BE2C (cell line): ENCODE measurements at regions not wholly inside any gene's neighbourhood (a gene's known extent, or its start where the extent isn't known, plus 50 kb on each side); places are given as distances from the start of the nearest gene placed in this dataset.
A peak's percentile ranks its signal among the peaks of the same experiment; 100 is the strongest.

Experiments
- DNase-seq: peaks from one replicate; pipeline ENCODE4 v3.0.0-alpha.2; 2020
- H3K27me3 ChIP-seq: fragments of 250-450 bp; sonication (Bioruptor Pico); 2 replicates; pipeline ENCODE4 v1.5.1; 2020; ENCODE audit warnings: mild to moderate bottlenecking
- H3K36me3 ChIP-seq: fragments of 250-450 bp; sonication (Bioruptor Pico); 2 replicates; pipeline ENCODE4 v1.5.1; 2020; ENCODE audit warnings: mild to moderate bottlenecking
- H3K4me1 ChIP-seq: fragments of 250-450 bp; sonication (Bioruptor Pico); 2 replicates; pipeline ENCODE4 v1.5.1; 2020
- H3K4me3 ChIP-seq: 2 replicates; pipeline ENCODE4 v1.5.1; 2011; ENCODE audit warnings: low read depth, low read length
- H3K9me3 ChIP-seq: fragments of 250-450 bp; sonication (Bioruptor Pico); 2 replicates; pipeline ENCODE4 v1.5.1; 2020
- TF ChIP-seq, protein P1 (sequence below): IDR thresholded peaks from 2 replicates; pipeline ENCODE4 v1.5.1; 2012; ENCODE audit warnings: mild to moderate bottlenecking, low read depth, low read length

DNA sequence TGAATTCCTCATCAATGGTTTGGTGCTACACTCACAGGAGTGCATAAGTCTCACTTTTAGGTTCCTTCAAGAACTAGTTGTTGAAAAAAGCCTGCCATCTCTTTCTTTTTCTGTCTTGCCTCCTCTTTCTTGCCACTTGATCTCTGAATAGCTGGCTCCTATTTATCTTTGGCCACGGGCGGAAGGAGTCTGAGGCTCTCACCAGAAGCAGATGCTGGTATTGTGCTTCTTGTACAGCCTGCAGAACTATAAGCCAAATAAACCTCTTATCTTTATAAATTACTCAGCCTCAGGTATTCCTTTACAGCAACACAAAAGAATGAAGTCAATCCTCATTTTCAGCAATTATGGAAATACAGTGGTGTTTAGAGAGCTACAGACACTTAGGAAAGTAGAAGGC, 247.1 kb upstream of the PRR16 start:
- TF ChIP-seq, protein P1, sequence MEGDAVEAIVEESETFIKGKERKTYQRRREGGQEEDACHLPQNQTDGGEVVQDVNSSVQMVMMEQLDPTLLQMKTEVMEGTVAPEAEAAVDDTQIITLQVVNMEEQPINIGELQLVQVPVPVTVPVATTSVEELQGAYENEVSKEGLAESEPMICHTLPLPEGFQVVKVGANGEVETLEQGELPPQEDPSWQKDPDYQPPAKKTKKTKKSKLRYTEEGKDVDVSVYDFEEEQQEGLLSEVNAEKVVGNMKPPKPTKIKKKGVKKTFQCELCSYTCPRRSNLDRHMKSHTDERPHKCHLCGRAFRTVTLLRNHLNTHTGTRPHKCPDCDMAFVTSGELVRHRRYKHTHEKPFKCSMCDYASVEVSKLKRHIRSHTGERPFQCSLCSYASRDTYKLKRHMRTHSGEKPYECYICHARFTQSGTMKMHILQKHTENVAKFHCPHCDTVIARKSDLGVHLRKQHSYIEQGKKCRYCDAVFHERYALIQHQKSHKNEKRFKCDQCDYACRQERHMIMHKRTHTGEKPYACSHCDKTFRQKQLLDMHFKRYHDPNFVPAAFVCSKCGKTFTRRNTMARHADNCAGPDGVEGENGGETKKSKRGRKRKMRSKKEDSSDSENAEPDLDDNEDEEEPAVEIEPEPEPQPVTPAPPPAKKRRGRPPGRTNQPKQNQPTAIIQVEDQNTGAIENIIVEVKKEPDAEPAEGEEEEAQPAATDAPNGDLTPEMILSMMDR, result no peak
- Histone ChIP-seq H3K4me1 (no peaks in the 10 kb centered on the region; the same call in 1 of the 2 replicates), H3K4me3 (no peak overlapping the region), H3K9me3 (no peaks in the 10 kb centered on the region), H3K36me3 (no peaks in the 10 kb centered on the region), H3K27me3 (no peaks in the 10 kb centered on the region)
- DNase-seq, result no peak

DNA sequence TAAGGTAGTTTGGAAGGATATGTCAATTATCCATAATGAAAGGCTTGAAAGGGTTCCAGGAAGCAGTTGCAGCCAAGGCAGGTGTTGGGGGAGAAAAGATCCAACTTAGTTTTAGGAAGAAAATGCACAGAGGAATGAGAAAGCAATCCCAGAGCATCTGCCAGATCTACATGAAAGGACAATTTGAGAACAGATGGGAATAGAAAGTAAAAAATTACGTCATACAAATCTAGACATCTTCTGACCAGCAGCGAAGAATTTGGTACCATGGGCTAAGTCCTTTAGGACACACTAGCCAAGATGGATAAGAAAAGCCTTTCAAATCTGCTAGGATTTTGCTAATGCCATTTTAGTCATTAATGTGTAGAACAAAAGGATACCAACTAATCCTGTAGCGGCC, 244.1 kb upstream of the PRR16 start:
- Histone ChIP-seq H3K9me3 (no peaks in the 10 kb centered on the region), H3K36me3 (no peaks in the 10 kb centered on the region), H3K4me3 (no peak overlapping the region), H3K27me3 (no peaks in the 10 kb centered on the region), H3K4me1 (no peaks in the 10 kb centered on the region; the same call in 1 of the 2 replicates)
- DNase-seq, result no peak
- TF ChIP-seq, protein P1, result no peak

DNA sequence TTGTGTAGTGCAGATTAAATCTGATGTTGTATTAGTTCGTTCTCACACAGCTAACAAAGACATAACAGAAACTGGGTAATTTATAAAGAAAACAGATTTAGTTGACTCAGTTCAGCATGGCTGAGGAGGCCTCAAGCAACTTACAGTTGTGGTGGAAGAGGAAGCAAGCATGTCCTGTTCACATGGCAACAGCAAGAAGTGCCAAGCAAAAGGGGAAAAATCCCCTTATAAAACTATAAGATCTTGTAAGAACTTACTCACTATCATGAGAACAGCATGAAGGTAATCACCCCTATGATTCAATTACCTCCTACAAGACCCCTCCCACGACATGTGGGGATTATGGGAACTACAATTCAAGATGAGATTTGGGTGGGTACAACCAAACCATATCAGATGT, 238.6 kb upstream of the PRR16 start:
- H3K4me1 ChIP-seq, result no peaks in the 10 kb centered on the region; the same call in 1 of the 2 replicates
- H3K4me3 ChIP-seq, result no peak overlapping the region
- H3K27me3 ChIP-seq, result no peaks in the 10 kb centered on the region
- no peaks in the 10 kb centered on the region for H3K36me3 ChIP-seq
- H3K9me3 ChIP-seq, result no peaks in the 10 kb centered on the region
- no peak for DNase-seq
- TF ChIP-seq, protein P1, result no peak

DNA sequence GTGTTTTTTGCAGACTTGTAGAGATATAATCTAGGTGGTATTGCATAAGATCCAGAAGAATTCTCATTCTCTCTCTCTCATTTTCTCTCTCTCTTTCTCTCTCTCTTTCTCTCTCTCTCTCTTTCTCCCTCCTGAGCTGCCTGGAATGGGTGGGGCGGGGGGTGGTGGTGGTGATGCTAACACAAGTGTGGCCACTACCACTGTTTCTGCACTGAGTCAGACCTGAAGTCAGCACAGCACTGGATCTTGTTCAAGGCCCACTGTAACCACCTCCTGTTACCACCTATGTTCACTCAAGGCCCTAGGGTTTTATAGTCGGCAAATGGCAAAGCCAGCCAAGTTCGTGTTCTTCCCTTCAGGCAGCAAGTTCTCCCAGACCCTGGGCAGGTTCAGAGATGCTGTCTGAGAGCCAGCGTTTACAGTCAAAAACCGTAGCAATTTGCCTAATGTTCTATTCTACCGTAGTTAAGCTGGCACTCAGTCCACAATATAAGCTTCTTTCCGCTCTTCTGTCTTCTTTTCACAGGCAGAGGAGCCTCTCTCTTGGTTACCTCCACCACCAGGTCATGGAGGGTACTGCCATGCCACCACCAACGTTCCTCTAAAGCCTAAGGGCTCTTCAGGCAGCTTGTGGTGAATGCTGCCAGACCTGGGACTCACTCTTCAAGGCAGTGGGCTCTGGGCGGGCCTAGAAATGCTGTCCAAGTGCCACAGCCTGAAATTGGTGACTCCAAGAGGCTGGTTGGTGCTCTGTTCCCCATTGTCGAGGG, 235.7 kb upstream of the PRR16 start:
- Histone ChIP-seq H3K9me3 (no peaks in the 10 kb centered on the region), H3K4me3 (no peak overlapping the region), H3K36me3 (no peaks in the 10 kb centered on the region), H3K4me1 (no peaks in the 10 kb centered on the region; the same call in 1 of the 2 replicates), H3K27me3 (no peaks in the 10 kb centered on the region)
- TF ChIP-seq, protein P1, result peak; percentile 23
- DNase-seq, result no peak

DNA sequence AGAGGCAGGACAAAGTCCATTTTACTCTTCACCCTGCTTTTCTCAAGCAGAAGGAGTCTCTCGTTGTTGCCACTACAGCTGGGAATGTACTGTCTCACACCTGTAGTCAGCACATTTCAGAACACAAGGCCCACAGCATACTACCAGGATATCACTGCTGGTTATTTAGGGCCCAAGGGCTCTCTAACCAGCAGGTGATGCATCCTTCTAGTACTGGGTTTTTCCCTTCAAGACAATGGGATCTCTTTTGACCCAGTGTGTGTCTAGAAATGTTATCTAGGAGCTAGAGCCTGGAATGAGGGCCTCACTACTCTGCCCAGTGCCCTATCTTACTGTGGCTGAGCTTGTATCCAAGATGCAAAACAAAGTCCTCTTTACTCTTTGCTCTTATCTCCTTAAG, 235.1 kb upstream of the PRR16 start:
- DNase-seq, result no peak
- TF ChIP-seq, protein P1, result no peak
- H3K4me3 ChIP-seq, result no peak overlapping the region

DNA sequence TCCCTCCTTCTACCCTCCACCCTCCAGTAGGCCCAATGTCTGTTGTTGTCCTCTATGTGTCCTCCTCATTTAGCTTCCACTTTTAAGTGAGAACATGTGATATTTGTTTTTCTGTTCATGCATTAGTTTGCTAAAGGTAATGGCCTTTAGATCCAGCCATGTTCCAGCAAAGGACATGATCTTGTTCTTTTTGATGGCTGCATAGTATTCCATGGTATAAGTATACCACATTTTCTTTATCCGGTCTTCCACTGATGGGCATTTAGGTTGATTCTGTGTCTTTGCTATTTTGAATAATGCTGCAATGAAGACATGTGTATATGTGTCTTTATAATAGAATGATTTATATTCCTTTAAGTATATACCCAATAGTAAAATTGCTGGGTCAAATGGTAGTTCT, 232.5 kb upstream of the PRR16 start:
- H3K36me3 ChIP-seq, result no peaks in the 10 kb centered on the region
- no peaks in the 10 kb centered on the region for H3K9me3 ChIP-seq
- no peaks in the 10 kb centered on the region for H3K4me1 ChIP-seq
- TF ChIP-seq, protein P1, result no peak
- no peak overlapping the region for H3K4me3 ChIP-seq
- no peak for DNase-seq
- H3K27me3 ChIP-seq, result no peaks in the 10 kb centered on the region

More for the DNA sequence above, 235.1 kb upstream of the PRR16 start:
- Histone ChIP-seq H3K27me3 (no peaks in the 10 kb centered on the region), H3K9me3 (no peaks in the 10 kb centered on the region), H3K4me1 (no peaks in the 10 kb centered on the region; the same call in 1 of the 2 replicates), H3K36me3 (no peaks in the 10 kb centered on the region)
